DMS53 treated with DMSO at 0.1 percent for 48 hours (cell line): ENCODE measurements at regions not wholly inside any gene's neighbourhood (a gene's known extent, or its start where the extent isn't known, plus 50 kb on each side); places are given as distances from the start of the nearest gene placed in this dataset.
"Not testable (repeated sequence)": the region's sequence is repeated elsewhere in the genome, so short reads cannot be mapped to it uniquely, and the experiment has no call there.

Experiments used
- DNase-seq: peaks from one replicate; lab custom pipeline; 2025; ENCODE audit not compliant: unreplicated experiment; lab: John Stamatoyannopoulos, UW

DNA sequence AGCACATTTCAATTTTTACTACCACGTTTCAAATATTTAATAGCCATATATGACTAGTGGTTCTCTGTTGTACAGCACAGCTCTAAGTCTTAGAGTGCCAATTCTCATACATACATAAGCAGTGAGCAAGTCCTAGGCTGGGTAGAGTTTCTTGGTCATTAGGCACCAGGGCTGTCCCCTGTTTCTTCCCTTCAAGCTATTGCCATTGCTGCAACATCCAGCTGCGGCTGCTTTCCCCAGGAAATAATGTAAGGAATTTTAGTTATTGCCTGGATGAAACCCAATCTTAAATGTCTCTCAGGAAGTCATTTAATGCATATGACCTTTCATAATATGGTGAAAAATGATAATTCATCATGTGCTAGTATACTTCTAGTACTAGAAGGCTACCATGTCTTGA, 74.1 kb upstream of the PPP3CA start:
- DNase-seq: no peak

DNA sequence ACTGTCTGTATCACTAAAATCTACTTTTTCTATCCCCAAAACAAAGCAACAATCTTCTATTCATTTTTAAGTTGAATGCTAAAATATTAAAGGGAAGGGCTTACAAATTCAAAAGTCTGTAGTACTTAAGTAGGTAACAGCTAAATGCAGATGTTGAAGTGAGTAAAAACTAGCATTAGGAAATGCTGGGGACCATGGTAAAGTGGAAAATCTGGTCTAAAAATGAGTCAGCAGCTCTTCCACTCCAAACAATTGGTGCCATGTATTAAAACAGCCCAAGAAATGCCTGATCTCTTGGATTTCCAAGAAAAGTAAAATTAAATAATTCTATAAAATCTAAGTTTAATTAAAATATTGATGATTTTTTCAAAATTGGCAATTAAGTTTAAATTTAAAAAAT, 73.3 kb upstream of the PPP3CA start:
- DNase-seq: peak; percentile 8

DNA sequence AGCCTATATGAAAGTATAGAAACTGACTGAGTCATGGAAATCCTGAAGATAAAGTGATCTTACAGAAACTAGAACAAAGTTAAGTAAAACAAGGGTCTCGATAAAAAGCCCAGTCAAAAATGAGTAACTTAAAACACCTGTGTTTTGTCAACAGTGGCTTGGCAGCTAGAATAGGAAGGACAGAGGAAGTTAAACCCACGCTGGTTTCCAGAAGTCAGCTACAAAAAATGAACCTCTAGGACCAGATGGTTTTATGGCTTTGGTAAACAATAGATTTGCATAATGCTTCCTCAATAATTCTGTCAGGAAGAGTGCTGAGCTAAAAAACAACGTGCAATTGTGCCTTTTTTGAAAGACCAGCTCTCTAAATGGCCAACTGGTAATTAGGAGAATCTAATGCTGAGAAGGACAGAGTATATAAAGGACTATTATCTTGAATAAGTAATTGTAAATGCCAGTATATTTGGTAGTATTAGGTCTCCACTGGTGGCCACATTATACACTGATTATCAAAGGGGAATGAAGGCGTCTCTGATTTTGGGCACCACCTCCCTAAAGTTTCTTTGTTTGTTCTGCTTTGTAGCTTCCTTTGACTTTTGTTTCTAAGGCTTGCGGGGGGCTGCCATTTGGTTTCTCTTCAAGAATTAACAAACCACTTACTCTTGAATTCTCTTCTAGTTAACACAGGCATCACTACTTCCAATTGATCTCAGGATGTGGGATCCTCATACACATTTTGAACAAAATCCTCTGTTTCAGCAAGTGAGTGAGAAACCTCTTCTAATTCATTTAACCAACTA, 72.2 kb upstream of the PPP3CA start:
- DNase-seq: peak; percentile 53

DNA sequence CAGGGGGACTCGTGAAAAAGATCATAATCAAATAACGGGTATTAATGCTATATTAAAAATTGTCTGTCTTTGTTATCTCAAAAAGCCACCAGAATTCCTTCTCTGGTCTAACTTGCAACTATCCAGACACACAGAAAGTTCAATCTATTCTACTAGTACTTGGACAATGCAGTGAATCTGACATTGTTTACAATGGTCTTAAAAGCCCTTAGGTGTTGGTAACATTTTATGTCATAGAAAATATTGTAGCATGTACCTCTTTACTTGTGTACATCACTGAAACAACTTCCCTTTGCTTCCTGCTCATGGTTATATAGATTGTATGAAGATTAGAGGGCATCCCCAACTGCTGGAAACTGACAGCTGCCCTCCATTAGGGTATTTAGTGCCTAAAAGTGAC, 71.1 kb upstream of the PPP3CA start:
- DNase-seq: no peak

DNA sequence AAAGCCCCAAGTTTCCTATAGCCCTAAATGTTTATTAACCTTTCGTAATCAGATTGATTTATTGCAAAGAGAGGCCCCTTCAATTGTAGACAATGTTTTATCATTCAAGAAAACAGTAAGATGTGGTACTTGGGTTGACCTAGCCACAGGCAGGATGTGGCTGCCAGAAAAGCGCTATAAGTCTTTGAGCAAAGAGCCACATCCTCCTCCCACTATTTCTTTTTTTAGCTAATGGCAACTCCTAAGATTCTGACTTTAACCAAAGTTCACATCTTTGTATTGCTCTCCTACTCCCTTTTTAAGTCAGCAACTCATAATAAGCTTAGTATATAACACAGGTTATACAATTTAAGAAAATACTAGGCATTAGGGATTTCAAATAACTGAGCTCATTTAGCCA, 70.7 kb upstream of the PPP3CA start:
- DNase-seq: no peak

DNA sequence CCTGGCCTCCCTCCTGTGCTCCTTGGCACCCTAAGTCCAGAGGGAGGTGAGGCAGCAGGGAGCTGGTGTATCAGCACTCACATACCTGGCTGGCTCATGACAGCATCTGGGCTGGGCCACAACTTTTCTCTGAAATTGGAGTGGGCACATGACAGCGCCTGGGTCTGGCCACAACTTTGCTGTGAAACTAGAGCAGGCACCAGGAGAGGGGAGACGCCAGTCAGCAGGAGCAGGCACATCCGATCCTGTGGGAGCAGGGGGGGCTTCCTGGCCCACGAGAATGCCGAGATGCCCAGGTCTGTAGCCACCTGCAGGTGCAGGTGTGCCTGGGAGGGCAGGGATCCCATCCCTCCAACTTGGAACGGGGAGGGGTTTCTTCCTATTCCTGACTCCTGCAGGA, 69.7 kb upstream of the PPP3CA start:
- DNase-seq: no peak

DNA sequence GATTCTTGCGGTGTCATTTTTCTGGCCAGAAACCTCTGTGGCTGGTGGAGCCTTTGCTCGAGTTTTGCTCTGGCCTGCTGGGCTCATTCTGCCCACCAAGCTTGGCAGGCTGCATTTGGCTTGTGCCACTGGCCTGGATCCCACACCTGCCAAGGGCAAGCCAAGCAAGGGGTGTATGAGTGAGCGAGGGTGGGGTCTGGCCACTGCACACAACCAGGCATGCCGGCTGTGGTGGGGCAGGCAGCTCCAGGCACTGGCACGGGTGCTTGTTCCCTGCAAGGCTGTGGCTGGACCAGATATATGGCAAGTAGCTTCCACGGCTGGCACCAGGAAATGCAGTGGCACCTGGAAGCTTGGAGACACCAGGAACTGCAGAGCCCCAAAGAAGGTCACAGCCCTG, 68.6 kb upstream of the PPP3CA start:
- DNase-seq: no peak

DNA sequence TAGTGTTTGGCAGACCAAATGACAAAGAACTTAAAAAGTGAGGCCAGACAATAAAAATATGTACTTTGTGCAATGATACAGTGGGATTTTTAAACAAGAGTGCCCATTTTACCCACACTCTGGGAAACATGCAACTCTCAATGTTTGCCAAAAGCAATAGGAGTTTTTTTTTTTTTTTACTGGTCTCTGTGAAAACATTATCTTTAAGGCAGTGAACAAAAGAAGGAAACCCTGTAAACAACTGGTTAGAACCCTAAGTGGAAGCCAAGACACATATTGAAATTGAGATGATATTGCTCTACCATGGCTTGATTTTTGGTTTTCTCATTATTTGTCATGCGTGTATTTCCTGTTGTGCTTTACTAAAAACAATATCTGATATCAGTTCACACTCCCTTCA, 67.2 kb upstream of the PPP3CA start:
- no peak for DNase-seq

DNA sequence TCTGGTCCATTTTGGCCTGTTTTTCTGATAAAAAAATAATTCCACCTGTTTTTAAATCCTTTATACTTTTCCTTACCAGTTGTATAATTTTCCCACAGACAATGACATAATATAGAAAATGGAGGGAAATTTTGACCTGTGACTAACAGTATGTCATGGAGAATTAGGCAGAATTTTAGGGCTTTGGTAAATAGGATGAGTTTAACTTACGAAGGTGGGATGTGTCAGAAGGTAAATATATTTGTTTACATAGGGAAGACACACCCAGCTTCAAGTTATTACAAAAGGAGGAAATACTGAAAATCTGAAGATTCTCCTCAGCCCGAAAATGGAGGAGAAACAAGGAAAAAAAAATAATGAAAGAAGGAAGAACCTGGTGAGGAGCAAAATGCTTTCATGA, 64.6 kb upstream of the PPP3CA start:
- no peak for DNase-seq

DNA sequence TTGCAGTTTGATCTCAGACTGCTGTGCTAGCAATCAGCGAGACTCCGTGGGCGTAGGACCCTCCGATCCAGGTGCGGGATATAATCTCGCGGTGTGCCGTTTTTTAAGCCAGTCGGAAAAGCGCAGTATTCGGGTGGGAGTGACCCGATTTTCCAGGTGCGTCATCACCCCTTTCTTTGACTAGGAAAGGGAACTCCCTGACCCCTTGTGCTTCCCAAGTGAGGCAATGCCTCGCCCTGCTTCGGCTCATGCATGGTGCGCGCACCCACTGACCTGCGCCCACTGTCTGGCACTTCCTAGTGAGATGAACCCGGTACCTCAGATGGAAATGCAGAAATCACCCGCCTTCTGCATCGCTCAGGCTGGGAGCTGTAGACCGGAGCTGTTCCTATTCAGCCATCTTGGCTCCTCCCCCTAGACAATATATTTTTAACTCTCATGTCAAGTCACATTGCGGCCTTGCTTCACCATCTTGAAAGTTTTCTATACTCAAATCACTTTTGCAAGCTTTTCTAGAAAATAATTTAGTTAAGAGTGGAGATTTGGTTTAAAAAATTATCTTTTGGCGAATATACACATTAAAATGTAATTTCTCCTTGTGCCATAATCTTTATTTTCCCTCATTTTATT, 64.1 kb upstream of the PPP3CA start:
- DNase-seq: not testable (repeated sequence)

DNA sequence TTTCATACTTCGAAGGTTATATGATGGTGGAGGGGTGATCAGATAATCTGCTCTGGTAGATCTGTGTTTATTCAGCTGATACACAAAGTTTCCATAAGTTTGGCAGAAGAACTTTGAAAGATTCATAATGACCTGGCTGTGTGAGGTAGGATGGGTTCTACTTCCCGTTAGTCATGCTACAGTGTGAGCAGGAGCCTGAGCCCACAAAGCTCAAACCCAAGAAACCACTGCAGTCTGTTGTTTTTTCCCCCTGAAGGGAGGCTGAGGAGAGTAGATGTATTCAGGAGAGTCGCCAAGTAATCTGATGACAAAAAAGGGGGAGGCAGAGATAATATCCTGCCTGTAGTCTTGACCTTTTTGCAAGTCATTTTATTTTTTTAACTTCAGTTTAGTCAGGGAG, 52.8 kb upstream of the PPP3CA start:
- no peak for DNase-seq

DNA sequence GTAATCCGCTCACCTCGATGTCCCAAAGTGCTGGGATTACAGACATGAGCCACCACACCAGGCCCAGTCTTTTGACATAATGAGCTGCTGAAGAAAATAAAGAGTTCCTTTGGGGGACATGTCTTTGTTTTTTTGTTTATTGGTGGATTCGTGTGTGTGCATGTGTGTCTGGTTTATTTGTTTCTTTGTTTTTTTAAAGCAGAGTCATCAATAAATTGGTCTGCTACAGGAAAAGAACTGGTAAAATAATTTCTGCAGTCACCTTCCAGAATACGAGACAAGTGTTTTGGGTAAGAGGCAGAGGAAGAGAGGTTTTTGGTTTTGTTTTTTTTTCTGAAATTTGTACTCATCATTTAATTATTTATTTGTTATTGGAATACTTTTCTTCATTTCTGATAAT, 51.5 kb upstream of the PPP3CA start:
- DNase-seq: no peak
